ENCODE measurements at regions not wholly inside any gene's neighbourhood (a gene's known extent, or its start where the extent isn't known, plus 50 kb on each side); places are given as distances from the start of the nearest gene placed in this dataset.
"Not testable (repeated sequence)": the region's sequence is repeated elsewhere in the genome, so short reads cannot be mapped to it uniquely, and the experiment has no call there.

DNA sequence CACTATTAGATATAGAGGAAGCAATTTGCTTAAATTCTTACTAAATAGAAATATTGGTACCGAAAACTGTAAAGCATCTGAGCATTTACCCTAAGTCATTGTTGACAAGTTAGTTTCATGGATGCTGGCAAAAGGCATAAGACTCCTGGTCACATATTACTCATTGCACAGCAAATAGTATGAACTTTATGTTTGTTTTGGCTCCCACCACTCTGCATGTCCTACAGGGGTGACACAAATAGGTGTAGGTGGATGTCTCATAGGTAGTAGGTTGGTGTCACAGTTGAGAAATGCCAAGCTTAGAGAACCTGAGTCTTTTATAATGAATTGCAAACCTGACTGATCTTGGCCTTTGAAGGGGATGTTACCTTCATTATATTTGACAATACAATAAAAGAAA, 199.6 kb upstream of the SEMA3D start:
- no peak for DNase-seq (ENCODE audit: low read depth in 3 of 3, low spot score in 2 of 3)

DNA sequence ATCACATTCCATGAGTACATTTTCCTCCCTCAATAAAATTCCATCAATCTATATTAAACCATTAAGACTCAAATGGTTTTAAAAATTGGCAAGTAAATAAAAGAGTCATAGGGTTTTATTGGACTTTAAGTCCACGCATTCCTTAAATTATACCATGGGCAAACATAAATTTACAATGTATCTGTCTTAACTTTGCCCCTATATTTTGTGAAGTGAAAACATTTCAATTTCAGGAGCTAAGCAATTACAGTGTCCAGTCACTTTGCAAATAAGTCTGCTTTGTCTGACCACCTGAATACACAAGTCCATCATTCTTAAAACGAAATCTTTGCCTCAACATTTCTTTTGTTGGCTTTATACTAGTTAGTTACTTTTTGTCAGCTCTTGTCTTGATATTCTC, 197.5 kb upstream of the SEMA3D start:
- no peak for DNase-seq (ENCODE audit: low read depth in 3 of 3, low spot score in 2 of 3)

DNA sequence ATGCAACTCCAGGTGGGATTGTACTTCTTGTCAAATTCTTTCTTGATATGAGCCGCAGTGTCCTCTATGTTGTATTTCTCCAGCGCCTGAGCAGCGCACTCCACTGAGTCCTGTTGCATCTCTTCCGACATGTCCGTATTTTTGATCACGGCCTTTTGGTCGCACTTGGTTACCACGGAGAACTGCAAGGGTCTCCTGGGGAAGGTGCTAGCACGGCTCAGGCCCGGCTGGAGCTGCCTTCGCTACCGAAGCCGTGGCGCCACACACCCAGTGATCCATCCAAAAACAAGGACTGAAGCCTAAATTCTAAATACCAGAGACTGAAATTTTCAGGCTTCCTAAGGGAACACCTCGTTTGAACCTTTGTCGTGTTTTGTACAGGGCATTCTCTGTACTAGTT, 194.4 kb upstream of the SEMA3D start:
- DNase-seq (ENCODE audit: low read depth in 3 of 3, low spot score in 2 of 3) = no peak

DNA sequence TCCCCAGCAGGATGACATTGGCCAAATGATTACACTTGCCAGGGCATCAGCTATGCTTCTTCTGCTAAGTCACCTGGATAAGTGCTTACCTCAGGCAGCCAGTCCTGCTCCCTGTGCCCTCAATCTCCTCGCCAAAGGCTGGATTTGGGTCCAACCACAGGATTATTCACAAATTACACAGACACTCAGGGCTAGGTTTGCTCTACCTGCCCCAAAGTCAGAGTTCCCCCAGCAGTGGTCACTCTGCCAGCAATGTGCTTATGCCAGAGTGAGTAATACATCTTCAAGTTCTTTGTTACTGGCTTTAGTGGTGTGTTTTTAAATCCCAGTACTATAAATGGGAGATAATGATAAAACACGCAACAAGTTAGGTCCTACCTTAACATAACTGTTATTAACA, 189.7 kb upstream of the SEMA3D start:
- no peak for DNase-seq (ENCODE audit: low read depth in 3 of 3, low spot score in 2 of 3)

DNA sequence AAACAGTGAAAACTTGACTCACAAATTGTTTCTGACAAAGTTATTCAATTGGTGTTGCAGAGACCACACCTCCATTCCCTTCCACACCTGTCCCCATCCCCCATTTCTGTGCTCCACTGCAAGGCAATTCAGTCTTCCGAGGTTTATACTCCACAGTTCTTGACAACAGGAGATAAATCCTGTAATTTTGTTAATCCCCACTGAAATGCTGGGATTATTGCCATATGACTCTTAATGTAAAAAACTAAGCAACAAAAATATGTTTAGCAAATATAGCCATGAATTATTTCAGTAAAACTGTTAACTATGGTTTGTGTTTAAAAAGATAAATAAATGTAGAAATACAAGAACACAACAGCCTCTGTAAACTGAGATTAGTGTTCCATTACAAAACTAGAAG, 170.1 kb upstream of the SEMA3D start:
- DNase-seq (ENCODE audit: low read depth in 3 of 3, low spot score in 2 of 3) = no peak

DNA sequence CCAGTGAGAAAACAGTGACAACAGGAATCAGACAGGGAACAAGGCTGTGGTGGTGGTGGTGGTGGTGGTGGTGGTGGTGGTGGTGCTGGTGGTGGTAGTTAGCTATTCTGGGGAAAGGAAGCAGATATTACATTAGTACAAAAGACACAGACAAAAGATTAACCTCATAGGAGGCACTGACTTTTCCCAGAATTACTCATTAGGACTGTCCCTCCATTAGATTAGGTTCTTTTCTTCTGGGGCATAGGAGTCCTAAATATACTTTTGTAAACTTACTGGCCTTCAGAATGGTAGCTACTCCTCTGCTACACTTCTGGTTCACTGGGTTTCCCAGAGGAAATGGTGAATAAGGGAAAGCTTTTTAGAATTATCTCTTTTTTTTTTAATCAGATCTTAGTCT, 156.6 kb upstream of the SEMA3D start:
- no peak for DNase-seq (ENCODE audit: low read depth in 3 of 3, low spot score in 2 of 3)

DNA sequence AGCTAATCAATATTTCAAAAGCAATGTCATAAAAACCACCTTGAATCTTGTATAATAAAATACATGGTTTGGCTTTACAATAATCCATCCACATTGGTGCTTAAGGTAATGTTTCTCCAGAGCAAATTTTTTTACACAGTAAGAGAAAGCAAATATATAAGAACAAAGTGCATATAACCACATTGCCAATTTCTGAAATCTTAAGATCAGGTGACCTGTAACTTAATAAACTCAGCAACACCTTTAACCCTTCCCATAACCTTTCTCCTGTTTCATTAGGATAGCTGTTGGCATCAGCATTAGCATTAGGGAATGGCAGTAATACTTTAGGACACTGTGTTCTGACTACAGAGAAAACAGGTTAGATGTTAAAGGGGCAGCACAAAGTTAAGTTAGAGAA, 155.9 kb upstream of the SEMA3D start:
- no peak for DNase-seq (ENCODE audit: low read depth in 3 of 3, low spot score in 2 of 3)

DNA sequence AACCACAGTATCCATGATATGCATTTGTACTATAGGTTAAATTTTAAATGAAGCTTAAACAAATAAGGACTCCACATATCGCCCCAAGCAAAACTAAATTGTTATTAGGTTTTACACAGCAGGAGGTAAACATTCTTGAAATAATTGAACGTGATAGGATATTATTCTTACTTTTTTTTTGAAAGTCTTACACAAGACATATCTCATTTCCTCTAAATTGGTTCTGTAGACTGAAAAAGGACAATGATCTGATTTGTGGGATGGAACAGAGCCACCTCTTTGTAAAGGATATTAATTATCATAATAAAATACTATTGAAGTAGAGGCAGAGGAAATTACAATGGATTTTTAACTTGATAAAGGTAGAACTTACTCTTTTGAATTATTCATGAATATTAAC, 155.1 kb upstream of the SEMA3D start:
- DNase-seq (ENCODE audit: low read depth in 3 of 3, low spot score in 2 of 3) = no peak

DNA sequence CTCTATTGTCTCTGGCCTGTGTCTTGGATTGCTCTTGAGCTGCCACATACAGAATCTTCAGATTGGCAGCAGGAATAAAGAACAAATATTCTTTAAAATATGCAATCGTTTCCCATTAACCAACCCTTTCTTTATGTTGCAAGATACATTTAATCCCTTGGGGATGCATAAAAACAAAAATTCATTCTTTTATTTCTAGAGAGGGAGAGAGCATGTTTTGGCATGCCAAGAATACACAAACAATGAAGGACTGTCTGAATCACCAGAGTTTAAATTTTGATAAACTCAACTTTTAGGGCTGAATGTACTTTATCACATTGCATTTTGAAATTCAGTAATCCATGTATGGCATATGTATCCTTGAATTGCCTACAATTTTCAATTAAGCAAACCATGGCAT, 154.3 kb upstream of the SEMA3D start:
- DNase-seq (ENCODE audit: low read depth in 3 of 3, low spot score in 2 of 3) = no peak

DNA sequence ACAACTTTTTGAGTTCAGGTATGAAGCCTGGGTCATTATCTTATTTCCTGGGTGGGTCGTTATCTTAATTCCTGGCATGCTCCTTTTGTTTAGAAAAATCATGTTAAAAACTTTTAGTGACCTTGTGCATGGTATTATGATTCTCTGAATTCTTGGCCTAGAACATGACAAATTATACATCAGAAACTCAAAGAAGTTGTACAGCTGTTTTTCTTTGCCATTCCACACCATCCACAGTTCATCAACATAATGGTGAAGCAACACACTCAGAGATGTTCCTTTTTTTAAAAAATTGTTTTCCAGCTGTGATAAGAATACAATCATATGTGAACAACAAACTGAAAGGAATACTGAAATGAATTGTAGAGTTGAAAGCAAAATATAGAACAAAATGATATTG, 149.2 kb upstream of the SEMA3D start:
- DNase-seq (ENCODE audit: low read depth in 3 of 3, low spot score in 2 of 3) = no peak

DNA sequence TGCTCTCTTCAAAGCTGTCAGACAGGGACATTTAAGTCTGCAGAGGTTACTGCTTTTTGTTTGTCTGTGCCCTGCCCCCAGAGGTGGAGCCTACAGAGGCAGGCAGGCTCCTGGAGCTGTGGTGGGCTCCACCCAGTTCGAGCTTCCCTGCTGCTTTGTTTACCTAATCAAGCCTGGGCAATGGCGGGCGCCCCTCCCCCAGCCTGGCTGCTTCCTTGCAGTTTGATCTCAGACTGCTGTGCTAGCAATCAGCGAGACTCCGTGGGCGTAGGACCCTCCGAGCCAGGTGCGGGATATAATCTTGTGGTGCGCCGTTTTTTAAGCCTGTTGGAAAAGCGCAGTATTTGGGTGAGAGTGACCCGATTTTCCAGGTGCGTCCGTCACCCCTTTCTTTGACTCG, 148.3 kb upstream of the SEMA3D start:
- DNase-seq (ENCODE audit: low read depth in 3 of 3, low spot score in 2 of 3) = not testable (repeated sequence)

DNA sequence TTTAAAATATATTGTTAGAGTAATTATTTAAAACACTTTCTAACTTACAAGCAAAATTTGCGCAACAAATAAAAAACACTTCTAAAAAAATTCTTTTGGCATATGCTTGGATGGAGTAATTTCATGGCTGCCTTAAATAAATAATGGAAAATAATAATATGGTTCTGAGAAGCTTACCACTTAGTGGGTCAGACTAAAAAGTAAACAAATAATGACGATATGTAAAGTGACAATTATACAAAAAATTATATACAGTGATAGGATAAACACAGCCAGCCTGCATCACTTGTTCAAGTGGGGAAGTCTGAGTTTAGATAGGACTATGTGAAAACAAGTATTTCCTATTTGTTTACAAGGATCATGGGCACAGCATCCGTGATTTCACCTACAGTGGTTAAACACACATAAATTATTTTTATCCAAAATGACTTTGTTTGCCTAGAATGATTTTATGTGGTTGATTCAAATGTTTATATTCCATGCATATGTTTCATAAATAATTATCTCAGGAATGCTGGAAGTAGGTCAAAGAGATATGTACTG, 141.7 kb upstream of the SEMA3D start:
- no peak for DNase-seq (ENCODE audit: low read depth in 3 of 3, low spot score in 2 of 3)

DNA sequence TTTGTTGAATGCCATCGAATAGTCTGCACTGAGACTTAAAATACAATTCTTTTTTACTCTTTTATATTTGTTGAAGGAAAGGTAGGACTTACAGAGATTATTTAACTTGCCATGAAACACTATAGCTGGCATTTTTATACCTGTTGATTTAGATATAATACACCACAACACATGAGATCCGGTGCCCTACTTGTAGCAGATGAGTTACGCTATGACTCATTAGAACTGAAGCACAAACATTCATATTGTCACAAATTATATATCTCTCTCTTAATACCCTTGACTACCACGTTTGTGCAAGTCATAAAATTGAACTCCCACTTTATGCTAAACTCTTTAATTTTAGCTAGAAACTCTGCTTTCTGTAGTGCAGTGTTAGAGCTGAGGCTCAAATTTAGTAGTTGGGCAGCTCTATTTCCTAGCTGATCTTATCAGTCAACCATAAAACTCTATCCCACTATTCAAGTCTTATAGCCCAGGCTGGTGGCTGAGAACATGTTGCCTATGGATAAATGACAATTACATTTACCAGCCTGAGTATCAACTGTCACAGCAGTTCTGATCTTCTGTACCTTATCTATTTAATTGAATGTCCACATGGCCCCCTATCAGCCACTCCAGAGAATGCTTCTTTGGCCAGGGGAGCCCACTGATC, 137.4 kb upstream of the SEMA3D start:
- DNase-seq (ENCODE audit: low read depth in 3 of 3, low spot score in 2 of 3) = no peak

DNA sequence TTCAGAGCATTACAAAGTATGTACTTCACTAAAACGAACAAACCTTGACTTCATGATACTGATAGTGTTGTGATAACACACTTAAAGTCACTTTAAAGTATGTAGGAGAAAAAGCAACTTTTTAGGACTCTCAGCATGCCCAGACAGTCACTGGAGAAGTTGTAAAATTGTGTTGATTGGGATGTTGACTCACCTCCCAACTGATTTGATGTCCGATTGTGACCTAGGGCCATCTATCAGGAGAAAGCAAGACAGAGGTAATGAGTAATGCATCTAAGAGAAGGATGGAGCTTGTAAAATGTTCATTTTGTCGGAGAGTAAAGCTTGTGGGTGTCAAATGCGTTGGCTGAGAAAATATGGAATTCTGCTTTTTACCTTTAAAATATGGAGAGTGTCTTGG, 135.4 kb upstream of the SEMA3D start:
- DNase-seq (ENCODE audit: low read depth in 3 of 3, low spot score in 2 of 3) = no peak

DNA sequence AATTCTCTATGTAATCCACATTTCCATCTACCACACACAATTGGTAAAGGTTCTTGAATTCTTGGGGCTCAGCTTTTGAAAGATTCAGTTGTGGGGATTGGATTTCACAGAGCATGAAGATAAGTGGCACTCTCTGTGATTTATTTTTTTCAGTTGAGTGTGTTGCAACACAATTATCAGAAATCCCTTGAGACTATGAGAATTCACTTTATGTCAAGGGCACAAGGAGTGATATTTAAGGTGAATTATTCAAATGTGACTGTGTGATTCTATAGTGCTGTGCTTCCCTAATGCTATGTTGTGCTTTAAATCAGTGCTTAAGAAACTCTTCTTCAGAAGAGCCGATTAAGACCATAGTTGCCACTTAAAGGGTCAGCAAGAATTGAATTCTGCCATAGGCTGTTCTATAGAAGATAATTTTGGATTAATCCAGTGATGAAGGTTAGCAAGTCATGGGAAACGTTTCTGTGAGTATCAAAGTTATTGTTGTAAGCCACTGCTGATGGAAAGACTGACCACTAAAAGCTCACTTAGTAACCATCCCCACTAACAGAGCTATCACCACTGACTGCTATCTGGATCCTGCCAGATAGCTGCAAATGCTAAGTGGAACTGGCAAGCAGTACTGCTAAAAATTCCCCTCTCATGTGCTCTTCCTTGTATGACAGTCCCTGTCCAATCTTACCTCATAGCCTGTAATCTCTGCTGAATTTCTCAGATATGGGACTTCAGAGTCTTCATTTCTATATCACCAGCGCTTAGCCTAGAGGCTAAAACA, 134.0 kb upstream of the SEMA3D start:
- DNase-seq (ENCODE audit: low read depth in 3 of 3, low spot score in 2 of 3) = no peak

DNA sequence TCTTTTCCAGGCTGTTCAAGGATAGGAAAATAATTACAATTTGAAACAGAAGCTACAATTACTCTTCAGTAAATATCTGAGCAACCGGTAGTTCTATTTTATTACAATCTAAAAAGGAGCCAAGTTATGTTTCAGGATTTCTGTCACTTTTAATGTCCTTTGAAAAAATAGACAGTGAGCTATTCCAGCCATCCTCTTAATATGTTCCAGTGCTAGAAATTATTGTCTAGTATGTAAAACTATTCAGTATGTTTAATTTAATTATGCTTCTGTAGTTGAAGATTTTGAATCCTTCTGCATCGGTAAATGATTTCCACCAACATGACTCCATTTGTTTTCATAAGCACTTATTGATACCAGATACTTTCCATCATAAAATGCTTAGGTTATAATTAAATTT, 129.6 kb upstream of the SEMA3D start:
- DNase-seq (ENCODE audit: low read depth in 3 of 3, low spot score in 2 of 3) = no peak

DNA sequence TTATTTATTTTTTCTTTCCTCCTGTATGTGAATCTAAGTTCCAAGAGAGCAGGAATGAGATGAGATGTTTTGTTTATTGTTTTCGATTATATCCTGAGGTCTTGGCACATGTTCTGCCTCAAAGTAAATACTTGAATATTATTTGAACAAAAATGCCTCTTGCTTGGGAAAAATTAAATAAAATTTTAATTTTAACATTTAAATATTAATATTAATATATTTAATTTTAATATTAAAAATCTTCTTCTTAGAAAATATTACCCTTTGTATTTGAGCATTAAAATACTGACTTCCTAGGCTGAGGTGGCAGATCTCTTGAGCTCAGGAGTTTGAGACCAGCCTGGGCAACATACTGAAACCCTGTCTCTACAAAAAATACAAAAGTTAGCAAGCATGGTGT, 123.4 kb upstream of the SEMA3D start:
- no peak for DNase-seq (ENCODE audit: low read depth in 3 of 3, low spot score in 2 of 3)

DNA sequence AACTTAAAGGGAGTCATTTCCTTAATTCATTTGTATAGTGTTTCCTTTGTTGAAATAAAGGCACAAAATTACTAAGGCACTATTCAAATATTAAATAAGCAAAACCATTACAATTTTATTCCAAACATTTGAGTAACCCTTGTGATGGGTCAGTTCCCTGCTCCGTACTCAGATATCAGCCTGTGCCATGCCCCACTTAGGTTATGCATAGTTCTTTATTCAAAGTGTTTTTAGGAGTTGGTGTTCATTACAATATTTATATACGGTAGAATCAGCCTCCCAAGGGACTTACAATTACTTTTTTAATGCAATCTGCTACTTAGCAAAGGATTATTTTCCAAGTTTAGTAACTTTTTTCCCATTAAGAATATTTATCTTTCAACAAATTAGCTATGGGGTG, 119.3 kb upstream of the SEMA3D start:
- no peak for DNase-seq (ENCODE audit: low read depth in 3 of 3, low spot score in 2 of 3)

DNA sequence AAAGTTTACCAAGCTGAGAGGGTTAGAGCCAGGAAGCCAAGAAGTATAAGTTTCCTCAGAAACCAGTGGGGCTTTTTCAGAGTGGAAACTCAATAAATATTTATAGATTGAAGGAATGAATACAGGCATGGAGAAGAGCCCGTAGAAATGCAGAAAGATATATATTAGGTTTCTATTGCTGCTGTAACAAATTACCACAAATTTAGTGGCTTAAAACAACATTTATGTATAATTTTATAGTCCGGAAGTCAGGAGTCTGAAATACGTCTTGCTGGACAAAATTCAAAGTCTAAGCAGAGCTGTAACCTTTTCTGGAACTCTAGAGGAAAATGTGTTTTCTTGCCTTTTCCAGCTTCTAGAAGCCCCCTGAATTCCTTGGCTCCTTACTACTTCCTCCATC, 107.3 kb upstream of the SEMA3D start:
- no peak for DNase-seq (ENCODE audit: low read depth in 3 of 3, low spot score in 2 of 3)

DNA sequence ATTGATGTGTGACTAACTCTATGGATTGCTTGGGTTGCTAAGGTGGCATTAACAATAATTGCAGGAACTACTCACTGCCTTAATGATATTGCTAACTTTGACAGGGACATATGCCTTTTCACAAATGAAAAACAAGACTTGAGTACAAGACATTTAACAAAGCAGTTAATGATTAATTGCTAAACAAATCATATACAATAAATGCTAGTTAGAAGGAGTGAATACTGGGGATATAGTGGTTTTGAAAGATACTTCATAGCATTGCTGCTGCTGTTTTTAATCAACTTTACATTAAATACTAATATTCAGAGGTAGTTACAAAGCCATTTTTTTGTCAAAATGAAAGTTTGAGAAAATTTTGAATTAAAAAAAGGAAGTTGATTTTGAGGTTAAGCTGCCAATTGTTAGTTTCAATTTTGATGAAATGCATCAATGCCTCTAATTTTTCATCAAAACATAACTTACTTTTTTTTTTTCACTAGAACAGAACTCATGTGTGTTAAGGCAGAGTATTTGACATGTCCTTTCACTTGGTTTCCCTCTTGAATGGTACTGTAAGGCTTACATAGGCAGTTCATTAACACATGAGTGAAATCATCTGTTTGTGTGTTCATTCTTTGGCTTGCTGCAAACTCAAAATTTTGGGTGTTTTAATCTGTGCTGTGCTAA, 106.2 kb upstream of the SEMA3D start:
- no peak for DNase-seq (ENCODE audit: low read depth in 3 of 3, low spot score in 2 of 3)

DNA sequence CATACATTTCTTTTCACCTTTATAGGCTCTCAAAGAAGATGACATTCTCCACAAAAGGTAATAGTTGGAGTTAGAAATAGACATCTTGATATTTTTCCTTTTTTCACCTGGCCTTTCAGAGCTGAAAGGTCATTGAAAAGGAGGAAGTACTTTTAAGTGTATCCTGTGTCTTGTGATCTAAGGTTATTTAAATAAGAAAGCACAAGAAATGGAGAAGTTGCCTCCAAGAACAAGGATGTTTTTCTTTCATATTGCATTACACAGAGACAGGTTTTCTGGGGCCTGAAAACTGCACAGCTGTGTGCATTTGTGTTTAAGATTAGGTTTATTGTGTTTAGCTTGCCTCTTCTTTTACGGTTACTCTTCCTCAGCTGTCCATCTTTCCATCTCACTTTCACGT, 103.4 kb upstream of the SEMA3D start:
- DNase-seq (ENCODE audit: low read depth in 3 of 3, low spot score in 2 of 3) = no peak

DNA sequence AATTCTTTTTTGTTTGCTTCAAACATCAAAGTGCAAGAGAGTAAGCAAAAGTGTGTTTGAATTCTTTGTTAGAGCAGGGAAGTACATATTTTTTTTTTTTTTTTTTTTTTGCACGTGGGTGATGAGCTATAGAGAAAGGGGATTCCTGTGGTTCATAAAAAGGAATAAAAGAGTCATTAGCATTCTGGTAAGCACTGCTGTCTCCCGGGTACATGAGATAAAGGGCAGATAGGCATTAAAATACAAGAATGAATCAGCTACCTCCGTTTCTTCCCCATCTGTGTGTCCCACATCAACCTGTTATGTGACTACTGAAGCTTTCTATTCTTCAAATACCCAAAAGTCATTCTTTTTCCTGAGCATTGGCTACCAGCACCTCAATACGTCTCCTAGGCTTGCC, 102.4 kb upstream of the SEMA3D start:
- DNase-seq (ENCODE audit: low read depth in 3 of 3, low spot score in 2 of 3) = no peak

Measured in right renal cortex interstitium (tissue), 3 donors.